SK-N-SH (cell line): ENCODE measurements at regions not wholly inside any gene's neighbourhood (a gene's known extent, or its start where the extent isn't known, plus 50 kb on each side); places are given as distances from the start of the nearest gene placed in this dataset.

Experiments used
- CTCF ChIA-PET: fragments of 300-600, 350-600 bp; formaldehyde crosslinking; extraction: SDS; loops from one replicate; lab custom pipeline; 2021; lab: Yijun Ruan, JAX
- POLR2A ChIA-PET: fragments of 350-600 bp; sonication (Branson Sonifier 250); formaldehyde crosslinking; extraction: SDS; loops from one replicate; lab custom pipeline; 2020; ENCODE audit warnings: antibody characterized with exemption, inconsistent platforms; lab: Yijun Ruan, JAX
- DNase-seq: peaks from one replicate; pipeline ENCODE4 v3.0.0; 2012
- H2AFZ ChIP-seq: fragments of 200-600 bp; sonication (generic); 2 replicates; pipeline ENCODE4 v1.8.1; 2016; ENCODE audit warnings: antibody characterized with exemption, mild to moderate bottlenecking, low read depth
- H3F3A ChIP-seq: fragments of 200-600 bp; sonication (generic); replicated peaks from 2 replicates; pipeline ENCODE3; 2016; ENCODE audit warnings: antibody characterized with exemption, mild to moderate bottlenecking; ENCODE audit not compliant: insufficient read depth
- H3K27ac ChIP-seq, 2 experiments: fragments of 200-500 bp in 1 of 2; fragments of 200-600 bp in 1 of 2; sonication (Bioruptor generic) in 1 of 2; sonication (generic), shearing (Covaris generic) in 1 of 2; 2 replicates each; pipeline versions ENCODE4 v1.5.1 to v1.6.1; 2014 to 2016; ENCODE audit warnings: low read depth in 2 of 2, inconsistent platforms in 1 of 2, low read length in 1 of 2, mild to moderate bottlenecking in 1 of 2, mixed read lengths in 1 of 2
- H3K27me3 ChIP-seq: fragments of 200-600 bp; sonication (generic), shearing (Covaris generic); 2 replicates; pipeline ENCODE4 v1.6.1; 2016; ENCODE audit warnings: mixed run types; ENCODE audit not compliant: insufficient read depth
- H3K36me3 ChIP-seq, 2 experiments: fragments of 200-500 bp in 1 of 2; fragments of 200-600 bp in 1 of 2; sonication (Bioruptor generic) in 1 of 2; sonication (generic) in 1 of 2; replicated peaks in 1 of 2; 2 replicates each; pipeline versions ENCODE3 to v1.5.1; 2014 to 2016; ENCODE audit warnings: low read length in 1 of 2, mild to moderate bottlenecking in 1 of 2; ENCODE audit not compliant: insufficient read depth in 2 of 2, control insufficient read depth in 1 of 2
- H3K4me1 ChIP-seq, 2 experiments: fragments of 200-500 bp in 1 of 2; fragments of 200-600 bp in 1 of 2; sonication (Bioruptor generic) in 1 of 2; sonication (generic), shearing (Covaris generic) in 1 of 2; 2 replicates each; pipeline versions ENCODE4 v1.5.1 to v1.6.1; 2014 to 2016; ENCODE audit warnings: low read depth in 1 of 2, low read length in 1 of 2, mixed run types in 1 of 2; ENCODE audit not compliant: insufficient read depth in 2 of 2, control insufficient read depth in 1 of 2
- H3K4me2 ChIP-seq: fragments of 200-600 bp; sonication (generic), shearing (Covaris generic); 2 replicates; pipeline ENCODE4 v1.6.1; 2017; ENCODE audit warnings: mixed run types
- H3K4me3 ChIP-seq, 2 experiments: fragments of 200-500 bp in 1 of 2; fragments of 200-600 bp in 1 of 2; sonication (Bioruptor generic) in 1 of 2; sonication (generic), shearing (Covaris generic) in 1 of 2; 2 replicates each; pipeline versions ENCODE4 v1.5.1 to v1.8.1; 2014 to 2016; ENCODE audit warnings: low read depth in 2 of 2, inconsistent platforms in 1 of 2, low read length in 1 of 2, mild to moderate bottlenecking in 1 of 2, mixed read lengths in 1 of 2, moderate library complexity in 1 of 2
- H3K79me2 ChIP-seq: fragments of 200-600 bp; sonication (generic); 2 replicates; pipeline ENCODE4 v1.8.1; 2017; ENCODE audit warnings: mild to moderate bottlenecking; ENCODE audit not compliant: insufficient read depth
- H3K9ac ChIP-seq: fragments of 200-600 bp; sonication (generic); 2 replicates; pipeline ENCODE4 v1.6.1; 2017; ENCODE audit warnings: mixed run types
- H3K9me2 ChIP-seq: fragments of 200-600 bp; sonication (generic); 2 replicates; pipeline ENCODE4 v1.6.1; 2017; ENCODE audit warnings: mixed run types
- H3K9me3 ChIP-seq: fragments of 200-600 bp; sonication (generic); 2 replicates; pipeline ENCODE4 v1.6.1; 2017; ENCODE audit warnings: mixed run types, mild to moderate bottlenecking, moderate library complexity
- H4K20me1 ChIP-seq: fragments of 200-600 bp; sonication (generic); 2 replicates; pipeline ENCODE4 v1.6.1; 2017; ENCODE audit warnings: mild to moderate bottlenecking, mixed run types; ENCODE audit not compliant: insufficient read depth
- CHD2 ChIP-seq: fragments of 150-350 bp; IDR thresholded peaks from 2 replicates; pipeline ENCODE4 v1.6.1; 2018; ENCODE audit warnings: low read length; ENCODE audit not compliant: partially characterized antibody
- CTCF ChIP-seq: fragments of 200-600 bp; sonication (generic); IDR thresholded peaks from 2 replicates; pipeline ENCODE4 v1.6.1; 2017; ENCODE audit warnings: antibody characterized with exemption, mild to moderate bottlenecking, moderate library complexity
- EZH2phosphoT487 ChIP-seq: fragments of 200-600 bp; sonication (generic); IDR thresholded peaks from 2 replicates; pipeline ENCODE4 v1.6.1; 2017; ENCODE audit warnings: low read depth, mixed run types, mild to moderate bottlenecking, antibody characterized with exemption, moderate library complexity, borderline replicate concordance
- GATA2 ChIP-seq: sonication (generic); formaldehyde crosslinking; IDR thresholded peaks from 2 replicates; pipeline ENCODE4 v1.5.0; 2020; ENCODE audit warnings: mild to moderate bottlenecking, missing genetic modification reagents
- IRF3 ChIP-seq: fragments of 150-350 bp; IDR thresholded peaks from 2 replicates; pipeline ENCODE4 v1.6.1; 2016; ENCODE audit warnings: mild to moderate bottlenecking, low read depth, low read length
- JUND ChIP-seq: IDR thresholded peaks from 2 replicates; pipeline ENCODE4 v1.4.0; 2012
- MAX ChIP-seq: IDR thresholded peaks from 2 replicates; pipeline ENCODE4 v1.4.0; 2012; ENCODE audit warnings: low read depth
- MEF2A ChIP-seq: IDR thresholded peaks from 2 replicates; pipeline ENCODE4 v1.4.0; 2012; ENCODE audit warnings: low read depth, borderline replicate concordance
- NFIC ChIP-seq: IDR thresholded peaks from 2 replicates; pipeline ENCODE4 v1.4.0; 2012; ENCODE audit warnings: borderline replicate concordance
- NRF1 ChIP-seq: IDR thresholded peaks from 2 replicates; pipeline ENCODE4 v1.6.1; 2012; ENCODE audit warnings: low read depth, mild to moderate bottlenecking, low read length
- RAD21 ChIP-seq: IDR thresholded peaks from 2 replicates; pipeline ENCODE4 v1.6.1; 2012; ENCODE audit warnings: mild to moderate bottlenecking, low read length
- RCOR1 ChIP-seq: fragments of 150-350 bp; IDR thresholded peaks from 2 replicates; pipeline ENCODE4 v1.6.1; 2017; ENCODE audit warnings: antibody characterized with exemption, low read length
- REST ChIP-seq: IDR thresholded peaks from 2 replicates; pipeline ENCODE4 v1.6.1; 2012; ENCODE audit warnings: mild to moderate bottlenecking, low read depth, low read length, moderate library complexity
- RFX5 ChIP-seq: IDR thresholded peaks from 2 replicates; pipeline ENCODE4 v1.6.1; 2012; ENCODE audit warnings: mild to moderate bottlenecking, improper control_type of control experiment, low read length
- RXRA ChIP-seq: IDR thresholded peaks from 2 replicates; pipeline ENCODE4 v1.4.0; 2012; ENCODE audit warnings: low read depth, mild to moderate bottlenecking, borderline replicate concordance
- TCF12 ChIP-seq: IDR thresholded peaks from 2 replicates; pipeline ENCODE4 v1.4.0; 2012
- TEAD4 ChIP-seq: IDR thresholded peaks from 2 replicates; pipeline ENCODE4 v1.4.0; 2012; ENCODE audit warnings: mild to moderate bottlenecking, borderline replicate concordance; ENCODE audit not compliant: insufficient read depth
- USF1 ChIP-seq: IDR thresholded peaks from 2 replicates; pipeline ENCODE4 v1.4.0; 2012; ENCODE audit warnings: low read depth, borderline replicate concordance
- YY1 ChIP-seq: IDR thresholded peaks from 2 replicates; pipeline ENCODE4 v1.4.0; 2012; ENCODE audit warnings: low read depth, mild to moderate bottlenecking
- WGBS: methylation state at CpG from one replicate; pipeline ENCODE4 v1.1.6; 2017; ENCODE audit warnings: low lambda C conversion rate; 5-methylcytosine and 5-hydroxymethylcytosine counted together
- TF ChIP-seq, protein P1 (sequence below): fragments of 150-350 bp; IDR thresholded peaks from 2 replicates; pipeline ENCODE4 v1.6.1; 2017; ENCODE audit warnings: antibody characterized with exemption, low read length, low read depth, borderline replicate concordance

GRCh38 chr13:65236841-65237418 is 1993.2 kb downstream of the PCDH9 start:
- Histone ChIP-seq H3K9me3 (no peaks in the 10 kb centered on the region), H3K27ac (no peak overlapping the region), H3K36me3 (no peaks in the 10 kb centered on the region), H2AFZ (no peak overlapping the region), H3K4me3 (no peak overlapping the region), H3K27me3 (no peaks in the 10 kb centered on the region), H3K9ac (no peak overlapping the region), H3K79me2 (no peaks in the 10 kb centered on the region), H3K4me2 (no peak overlapping the region), H3K4me1 (no peaks in the 10 kb centered on the region), H3F3A (no peaks in the 10 kb centered on the region), H3K9me2 (no peaks in the 10 kb centered on the region), H4K20me1 (no peaks in the 10 kb centered on the region)
- DNase-seq, result no peak
- TF ChIP-seq YY1 (no peak), REST (no peak), RFX5 (no peak), RAD21 (no peak), USF1 (no peak), TEAD4 (no peak), MEF2A (no peak), RXRA (no peak), CHD2 (no peak), TCF12 (no peak), NRF1 (no peak), JUND (no peak), IRF3 (no peak), GATA2 (CRISPR knock-in tag) (no peak), RCOR1 (no peak), MAX (no peak), NFIC (no peak), EZH2phosphoT487 (no peak), CTCF (no peak)
- TF ChIP-seq, protein P1, sequence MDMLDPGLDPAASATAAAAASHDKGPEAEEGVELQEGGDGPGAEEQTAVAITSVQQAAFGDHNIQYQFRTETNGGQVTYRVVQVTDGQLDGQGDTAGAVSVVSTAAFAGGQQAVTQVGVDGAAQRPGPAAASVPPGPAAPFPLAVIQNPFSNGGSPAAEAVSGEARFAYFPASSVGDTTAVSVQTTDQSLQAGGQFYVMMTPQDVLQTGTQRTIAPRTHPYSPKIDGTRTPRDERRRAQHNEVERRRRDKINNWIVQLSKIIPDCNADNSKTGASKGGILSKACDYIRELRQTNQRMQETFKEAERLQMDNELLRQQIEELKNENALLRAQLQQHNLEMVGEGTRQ, result no peak
- POLR2A ChIA-PET, result no interaction called here
- CTCF ChIA-PET, result no interaction called here
- 75% methylated on average over 6 of the region's 6 CpGs for WGBS
